ENCODE measurements at regions not wholly inside any gene's neighbourhood (a gene's known extent, or its start where the extent isn't known, plus 50 kb on each side); places are given as distances from the start of the nearest gene placed in this dataset.

DNA sequence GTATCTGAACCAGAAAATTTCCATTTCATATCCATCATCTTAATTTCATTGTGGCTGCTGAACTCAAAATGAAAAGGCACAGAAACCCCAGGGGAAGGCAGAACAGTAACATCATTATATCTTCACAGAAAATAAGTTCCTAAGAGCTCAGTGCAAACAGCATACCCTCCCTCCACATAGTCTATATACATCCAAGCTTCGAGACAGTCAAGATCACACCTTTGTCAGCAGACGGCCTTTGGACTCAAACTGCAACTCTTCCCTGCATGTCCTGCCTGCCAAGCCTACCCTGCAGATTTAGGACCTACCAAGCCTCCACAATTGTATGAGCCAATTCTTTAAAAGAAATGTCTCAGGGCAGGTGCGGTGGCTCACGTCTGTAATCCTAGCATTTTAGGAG, 502.1 kb downstream of the SUCLG1 start:
- no peak for DNase-seq
- no peaks in the 10 kb centered on the region for H3K9me3 ChIP-seq
- no peak overlapping the region for H3K9ac ChIP-seq (ENCODE audit: low read depth in 2 of 2, low read length in 2 of 2)
- no peaks in the 10 kb centered on the region for H3K36me3 ChIP-seq
- TF ChIP-seq, protein P1, sequence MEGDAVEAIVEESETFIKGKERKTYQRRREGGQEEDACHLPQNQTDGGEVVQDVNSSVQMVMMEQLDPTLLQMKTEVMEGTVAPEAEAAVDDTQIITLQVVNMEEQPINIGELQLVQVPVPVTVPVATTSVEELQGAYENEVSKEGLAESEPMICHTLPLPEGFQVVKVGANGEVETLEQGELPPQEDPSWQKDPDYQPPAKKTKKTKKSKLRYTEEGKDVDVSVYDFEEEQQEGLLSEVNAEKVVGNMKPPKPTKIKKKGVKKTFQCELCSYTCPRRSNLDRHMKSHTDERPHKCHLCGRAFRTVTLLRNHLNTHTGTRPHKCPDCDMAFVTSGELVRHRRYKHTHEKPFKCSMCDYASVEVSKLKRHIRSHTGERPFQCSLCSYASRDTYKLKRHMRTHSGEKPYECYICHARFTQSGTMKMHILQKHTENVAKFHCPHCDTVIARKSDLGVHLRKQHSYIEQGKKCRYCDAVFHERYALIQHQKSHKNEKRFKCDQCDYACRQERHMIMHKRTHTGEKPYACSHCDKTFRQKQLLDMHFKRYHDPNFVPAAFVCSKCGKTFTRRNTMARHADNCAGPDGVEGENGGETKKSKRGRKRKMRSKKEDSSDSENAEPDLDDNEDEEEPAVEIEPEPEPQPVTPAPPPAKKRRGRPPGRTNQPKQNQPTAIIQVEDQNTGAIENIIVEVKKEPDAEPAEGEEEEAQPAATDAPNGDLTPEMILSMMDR (IDR thresholded peaks at IDR 0.05) = no peak
- H3K27me3 ChIP-seq = no peaks in the 10 kb centered on the region
- no peak overlapping the region for H3K4me3 ChIP-seq
- intact Hi-C loops (cut with DNase I) = no loop called here
- no peaks in the 10 kb centered on the region for H3K4me1 ChIP-seq
- no peak overlapping the region for H3K27ac ChIP-seq

DNA sequence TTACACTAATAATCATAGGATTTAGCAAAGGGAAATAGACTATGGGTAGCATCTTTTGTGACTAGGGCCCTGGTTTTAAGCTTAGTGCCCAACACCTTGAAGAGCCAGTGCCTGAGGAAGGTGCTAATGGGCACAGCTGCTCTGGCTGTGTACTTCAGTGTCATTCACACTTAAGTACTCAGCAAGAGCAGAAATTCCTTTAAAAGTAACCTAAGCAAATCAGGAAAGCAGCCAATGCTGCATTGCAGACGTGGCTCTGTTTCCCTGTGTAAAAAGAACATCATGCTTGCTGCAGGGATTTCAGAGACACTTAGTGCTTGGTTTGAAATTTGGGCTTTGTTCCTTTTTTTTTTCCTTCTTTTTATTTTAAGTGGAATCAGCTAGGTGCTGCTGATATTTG, 505.4 kb downstream of the SUCLG1 start:
- no peaks in the 10 kb centered on the region for H3K9me3 ChIP-seq
- no peak overlapping the region for H3K4me3 ChIP-seq
- H3K4me1 ChIP-seq = no peaks in the 10 kb centered on the region
- TF ChIP-seq, protein P1 (IDR thresholded peaks at IDR 0.05) = no peak
- H3K36me3 ChIP-seq = no peaks in the 10 kb centered on the region
- no peaks in the 10 kb centered on the region for H3K27me3 ChIP-seq
- intact Hi-C loops (cut with DNase I) = no loop called here
- DNase-seq = no peak
- no peak overlapping the region for H3K9ac ChIP-seq (ENCODE audit: low read depth in 2 of 2, low read length in 2 of 2)
- H3K27ac ChIP-seq = no peak overlapping the region

DNA sequence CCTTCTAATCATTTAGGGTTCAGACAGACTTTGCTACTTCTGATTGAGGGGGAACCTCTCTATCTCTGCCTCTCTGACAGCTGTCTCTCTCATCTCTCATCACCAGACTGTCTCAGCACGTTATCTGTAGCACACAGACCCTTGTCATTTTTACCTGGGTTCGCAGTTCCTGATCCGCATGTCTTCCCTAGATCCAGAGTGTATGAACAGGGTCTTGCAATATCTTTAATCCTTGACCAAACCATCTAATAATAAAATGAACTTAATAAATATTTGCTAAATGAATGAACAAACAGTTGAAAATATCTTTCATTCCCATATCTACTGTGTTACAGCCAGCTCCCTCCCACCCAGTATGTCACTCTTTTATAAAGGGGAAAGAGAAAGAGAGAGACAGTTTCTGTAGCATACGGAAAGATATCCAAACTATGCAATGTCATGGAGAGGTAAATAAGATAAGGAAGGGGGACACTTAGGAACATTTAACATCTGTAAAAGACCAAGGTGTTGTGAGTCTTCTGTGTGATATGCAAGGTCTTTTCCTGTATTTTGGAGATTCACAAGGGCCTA, 507.6 kb downstream of the SUCLG1 start:
- TF ChIP-seq, protein P1 (IDR thresholded peaks at IDR 0.05) = no peak
- Histone ChIP-seq H3K4me1 (no peaks in the 10 kb centered on the region), H3K36me3 (no peaks in the 10 kb centered on the region), H3K27ac (no peak overlapping the region), H3K27me3 (no peaks in the 10 kb centered on the region), H3K4me3 (no peak overlapping the region), H3K9me3 (no peaks in the 10 kb centered on the region), H3K9ac (ENCODE audit: low read depth in 2 of 2, low read length in 2 of 2) (no peak overlapping the region)
- DNase-seq = no peak
- intact Hi-C loops (cut with DNase I) = no loop called here

DNA sequence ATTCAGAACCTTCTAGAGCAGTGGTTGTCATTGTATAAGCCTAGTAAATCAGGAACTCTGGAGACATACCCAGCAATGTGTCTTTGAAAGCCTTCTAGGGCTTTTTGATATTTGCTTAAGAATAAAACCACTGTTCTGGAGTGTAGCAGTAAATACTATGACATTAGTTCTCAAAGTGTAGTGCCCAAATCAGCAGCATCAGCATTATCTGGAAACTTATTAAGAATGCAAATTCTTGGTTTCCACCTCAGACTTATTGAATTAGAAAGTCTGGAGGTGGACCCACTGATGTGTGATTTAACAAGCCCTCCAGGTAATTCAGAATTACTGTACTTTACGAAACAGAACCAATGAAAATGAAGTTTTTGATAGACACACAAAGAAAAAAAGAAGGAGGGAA, 509.7 kb downstream of the SUCLG1 start:
- TF ChIP-seq, protein P1 (IDR thresholded peaks at IDR 0.05) = no peak
- no peaks in the 10 kb centered on the region for H3K4me1 ChIP-seq
- intact Hi-C loops (cut with DNase I) = no loop called here
- H3K36me3 ChIP-seq = no peaks in the 10 kb centered on the region
- no peak overlapping the region for H3K9ac ChIP-seq (ENCODE audit: low read depth in 2 of 2, low read length in 2 of 2)
- no peak for DNase-seq
- no peaks in the 10 kb centered on the region for H3K9me3 ChIP-seq
- no peak overlapping the region for H3K4me3 ChIP-seq
- H3K27me3 ChIP-seq = no peaks in the 10 kb centered on the region
- no peak overlapping the region for H3K27ac ChIP-seq

DNA sequence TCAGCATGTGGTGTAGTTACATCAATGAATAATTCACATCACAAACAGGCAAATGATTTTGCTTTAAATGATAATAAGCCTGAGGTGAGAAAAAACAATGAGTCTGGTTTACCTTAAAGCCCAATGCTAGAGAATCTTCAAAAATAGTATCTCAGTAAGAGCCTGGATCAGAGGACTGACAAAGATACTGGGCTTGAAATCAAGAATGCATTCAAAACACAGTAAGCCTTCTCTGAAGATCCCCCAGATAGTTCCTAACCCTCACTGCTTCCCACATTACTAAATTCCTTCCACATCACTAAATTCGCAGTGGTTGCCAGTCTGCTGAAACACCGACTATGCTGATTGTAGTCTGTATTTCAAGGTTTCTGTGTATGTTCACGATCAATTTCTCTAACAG, 514.9 kb downstream of the SUCLG1 start:
- Histone ChIP-seq H3K36me3 (no peaks in the 10 kb centered on the region), H3K4me3 (no peak overlapping the region), H3K27ac (no peak overlapping the region), H3K27me3 (no peaks in the 10 kb centered on the region), H3K4me1 (no peaks in the 10 kb centered on the region), H3K9me3 (no peaks in the 10 kb centered on the region), H3K9ac (ENCODE audit: low read depth in 2 of 2, low read length in 2 of 2) (no peak overlapping the region)
- TF ChIP-seq, protein P1 (IDR thresholded peaks at IDR 0.05) = no peak
- intact Hi-C loops (cut with DNase I) = no loop called here
- DNase-seq = no peak
